ENCODE measurements at regions not wholly inside any gene's neighbourhood (a gene's known extent, or its start where the extent isn't known, plus 50 kb on each side); places are given as distances from the start of the nearest gene placed in this dataset.

DNA sequence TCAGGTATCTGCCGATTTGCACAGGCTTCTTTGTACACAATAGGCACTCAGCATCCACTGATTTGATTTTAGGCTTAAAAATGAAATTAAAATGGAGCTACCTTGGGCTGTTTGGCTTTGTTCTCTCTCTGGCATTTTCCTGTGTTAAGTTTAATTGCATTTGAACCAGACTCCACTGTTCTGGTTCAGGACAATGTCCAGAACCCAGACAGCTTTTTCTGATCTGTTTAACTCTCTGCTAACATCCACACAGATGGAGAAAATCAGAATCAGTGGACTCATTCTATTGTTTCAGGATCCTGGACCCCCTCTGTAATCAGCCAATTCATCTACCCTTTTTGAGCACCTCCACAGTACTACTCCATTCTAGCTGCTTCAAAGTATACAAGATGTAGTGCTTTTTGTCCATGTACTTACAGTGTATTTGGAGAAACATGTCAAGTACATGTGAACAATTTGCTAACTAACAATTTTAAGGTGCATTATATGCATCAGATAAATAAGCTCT, 248.1 kb downstream of the PTBP2 start:
- H3K4me2 ChIP-seq (ENCODE audit: insufficient read depth, insufficient read length, low read length) = no peak overlapping the region
- H3K79me2 ChIP-seq (ENCODE audit: insufficient read depth, low read length) = no peaks in the 10 kb centered on the region
- H3K4me3 Mint-ChIP-seq = no peak overlapping the region
- H2AK5ac ChIP-seq (ENCODE audit: insufficient read length, low read length) = no peak overlapping the region
- H3K9me3 Mint-ChIP-seq = no peaks in the 10 kb centered on the region; a peak in 1 of 5 replicates
- no peak overlapping the region for H2BK12ac ChIP-seq (ENCODE audit: insufficient read length, low read depth, low read length)
- no peaks in the 10 kb centered on the region for H3K36me3 Mint-ChIP-seq (ENCODE audit: insufficient read depth in 1 of 3, low read depth in 3 of 3)
- H4K8ac ChIP-seq (replicated peaks; ENCODE audit: insufficient read length, low read depth, low read length) = no peak overlapping the region
- no peak overlapping the region for H3K14ac ChIP-seq (ENCODE audit: insufficient read depth, low read length)
- no peaks in the 10 kb centered on the region for H3K27me3 Mint-ChIP-seq (ENCODE audit: low read depth)
- H3K18ac ChIP-seq (ENCODE audit: insufficient read length, low read depth, low read length) = no peak overlapping the region
- H3K56ac ChIP-seq (ENCODE audit: insufficient read length, low read depth, low read length) = no peak overlapping the region
- no CpG with 5 or more reads among the region's 1 CpG for WGBS (ENCODE audit: extremely low coverage, insufficient read length, low lambda C conversion rate)
- H3K27ac Mint-ChIP-seq = no peak overlapping the region
- H3K27me3 ChIP-seq (ENCODE audit: insufficient read depth, low read length) = no peaks in the 10 kb centered on the region
- DNase-seq = no peak
- no peak overlapping the region for H2BK15ac ChIP-seq (ENCODE audit: low read depth, low read length)
- TF ChIP-seq, protein P1, sequence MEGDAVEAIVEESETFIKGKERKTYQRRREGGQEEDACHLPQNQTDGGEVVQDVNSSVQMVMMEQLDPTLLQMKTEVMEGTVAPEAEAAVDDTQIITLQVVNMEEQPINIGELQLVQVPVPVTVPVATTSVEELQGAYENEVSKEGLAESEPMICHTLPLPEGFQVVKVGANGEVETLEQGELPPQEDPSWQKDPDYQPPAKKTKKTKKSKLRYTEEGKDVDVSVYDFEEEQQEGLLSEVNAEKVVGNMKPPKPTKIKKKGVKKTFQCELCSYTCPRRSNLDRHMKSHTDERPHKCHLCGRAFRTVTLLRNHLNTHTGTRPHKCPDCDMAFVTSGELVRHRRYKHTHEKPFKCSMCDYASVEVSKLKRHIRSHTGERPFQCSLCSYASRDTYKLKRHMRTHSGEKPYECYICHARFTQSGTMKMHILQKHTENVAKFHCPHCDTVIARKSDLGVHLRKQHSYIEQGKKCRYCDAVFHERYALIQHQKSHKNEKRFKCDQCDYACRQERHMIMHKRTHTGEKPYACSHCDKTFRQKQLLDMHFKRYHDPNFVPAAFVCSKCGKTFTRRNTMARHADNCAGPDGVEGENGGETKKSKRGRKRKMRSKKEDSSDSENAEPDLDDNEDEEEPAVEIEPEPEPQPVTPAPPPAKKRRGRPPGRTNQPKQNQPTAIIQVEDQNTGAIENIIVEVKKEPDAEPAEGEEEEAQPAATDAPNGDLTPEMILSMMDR (conservative IDR thresholded peaks at IDR 0.05) = no peak
- no peaks in the 10 kb centered on the region for H3K23me2 ChIP-seq (ENCODE audit: insufficient read length, low read depth, low read length, poor library complexity, severe bottlenecking)
- H3T11ph ChIP-seq (ENCODE audit: low read length) = no peak overlapping the region
- H3K4me1 Mint-ChIP-seq = no peaks in the 10 kb centered on the region
- no peaks in the 10 kb centered on the region for H3K4me1 ChIP-seq (ENCODE audit: insufficient read depth, low read length)
- H3K79me1 ChIP-seq (ENCODE audit: insufficient read depth, low read depth, low read length, poor library complexity, severe bottlenecking) = no peaks in the 10 kb centered on the region
- no peaks in the 10 kb centered on the region for H4K20me1 ChIP-seq (ENCODE audit: control insufficient read depth, insufficient read depth, insufficient read length)
- no peak overlapping the region for H3K27ac ChIP-seq (ENCODE audit: insufficient read length, low read depth, low read length)
- H3K9me3 ChIP-seq (ENCODE audit: control insufficient read depth, low read depth, low read length) = no peaks in the 10 kb centered on the region
- no peak overlapping the region for H4K5ac ChIP-seq (ENCODE audit: insufficient read length, low read depth, low read length)
- no peak overlapping the region for H4K91ac ChIP-seq (ENCODE audit: insufficient read length, low read depth, low read length)
- H2BK20ac ChIP-seq (ENCODE audit: low read depth, low read length, poor library complexity, severe bottlenecking) = no peak overlapping the region
- no peak overlapping the region for H2BK120ac ChIP-seq (ENCODE audit: low read depth, low read length, poor library complexity, severe bottlenecking)
- no peak overlapping the region for H3K4ac ChIP-seq (ENCODE audit: low read depth, low read length)
- H3K23ac ChIP-seq (ENCODE audit: insufficient read length, low read depth, low read length) = no peak overlapping the region
- H3K9ac ChIP-seq (ENCODE audit: extremely low read depth, insufficient read length, low read length) = no peak overlapping the region
- H2AFZ ChIP-seq (ENCODE audit: low read length) = no peak overlapping the region
- no peak overlapping the region for H2BK5ac ChIP-seq (ENCODE audit: insufficient read length, low read length)

All from H9 (cell line).